C4-2B (cell line): ENCODE measurements at regions not wholly inside any gene's neighbourhood (a gene's known extent, or its start where the extent isn't known, plus 50 kb on each side); places are given as distances from the start of the nearest gene placed in this dataset.

Source experiments
- H3K27ac ChIP-seq: fragments of 450-650 bp; 2 replicates; pipeline ENCODE4 v1.5.1; 2017
- ZFX ChIP-seq: fragments of 450-650 bp; IDR thresholded peaks from 2 replicates; pipeline ENCODE4 v1.6.1; 2017
- TF ChIP-seq, protein P1 (sequence below): fragments of 450-650 bp; conservative IDR thresholded peaks from 2 replicates; pipeline ENCODE4 v1.5.1; 2017; ENCODE audit warnings: mild to moderate bottlenecking

DNA sequence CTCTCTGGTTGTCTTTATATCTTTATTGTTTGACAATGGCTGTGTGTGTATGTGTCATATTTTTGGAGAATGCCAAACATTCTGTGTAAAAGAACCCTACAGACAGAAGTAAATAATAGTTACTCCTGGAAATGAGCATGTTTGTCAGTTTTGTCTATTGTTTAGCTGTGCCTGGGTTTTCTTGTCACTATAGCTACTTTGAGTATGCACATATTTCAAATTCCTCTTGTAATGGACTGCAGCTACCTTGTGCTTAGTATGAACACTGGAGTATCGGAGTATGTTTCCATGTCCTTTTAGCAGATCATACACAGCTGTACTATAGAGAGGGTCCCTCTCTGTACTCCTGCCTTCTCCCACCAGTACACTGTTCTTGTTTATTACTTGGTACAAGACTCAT lies 58.0 kb upstream of the DOCK10 start:
- no peak overlapping the region for H3K27ac ChIP-seq

DNA sequence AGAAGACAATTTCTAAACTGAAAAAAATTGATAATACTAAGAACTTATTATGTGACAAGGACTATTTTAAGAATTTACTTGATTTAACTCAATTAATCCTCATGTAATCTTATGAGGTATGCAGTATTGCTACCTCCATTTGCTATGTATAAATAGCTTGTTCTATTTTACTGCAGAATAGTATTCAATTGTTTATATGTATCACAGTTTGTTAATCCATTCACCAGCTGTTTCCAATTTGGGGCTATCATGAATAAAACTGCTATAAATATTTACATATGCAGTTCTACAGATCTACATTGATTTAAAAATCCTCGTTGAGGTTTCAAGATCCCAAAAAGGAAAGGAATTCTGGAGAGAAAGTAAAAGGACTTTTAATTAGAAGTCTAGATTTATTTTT lies 54.8 kb upstream of the DOCK10 start:
- no peak for TF ChIP-seq ZFX
- TF ChIP-seq, protein P1, sequence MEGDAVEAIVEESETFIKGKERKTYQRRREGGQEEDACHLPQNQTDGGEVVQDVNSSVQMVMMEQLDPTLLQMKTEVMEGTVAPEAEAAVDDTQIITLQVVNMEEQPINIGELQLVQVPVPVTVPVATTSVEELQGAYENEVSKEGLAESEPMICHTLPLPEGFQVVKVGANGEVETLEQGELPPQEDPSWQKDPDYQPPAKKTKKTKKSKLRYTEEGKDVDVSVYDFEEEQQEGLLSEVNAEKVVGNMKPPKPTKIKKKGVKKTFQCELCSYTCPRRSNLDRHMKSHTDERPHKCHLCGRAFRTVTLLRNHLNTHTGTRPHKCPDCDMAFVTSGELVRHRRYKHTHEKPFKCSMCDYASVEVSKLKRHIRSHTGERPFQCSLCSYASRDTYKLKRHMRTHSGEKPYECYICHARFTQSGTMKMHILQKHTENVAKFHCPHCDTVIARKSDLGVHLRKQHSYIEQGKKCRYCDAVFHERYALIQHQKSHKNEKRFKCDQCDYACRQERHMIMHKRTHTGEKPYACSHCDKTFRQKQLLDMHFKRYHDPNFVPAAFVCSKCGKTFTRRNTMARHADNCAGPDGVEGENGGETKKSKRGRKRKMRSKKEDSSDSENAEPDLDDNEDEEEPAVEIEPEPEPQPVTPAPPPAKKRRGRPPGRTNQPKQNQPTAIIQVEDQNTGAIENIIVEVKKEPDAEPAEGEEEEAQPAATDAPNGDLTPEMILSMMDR = no peak
- no peak overlapping the region for H3K27ac ChIP-seq

More for the DNA sequence above, 58.0 kb upstream of the DOCK10 start:
- TF ChIP-seq ZFX = no peak
- TF ChIP-seq, protein P1 = no peak
